Sigmoid colon (tissue), 6 donors: ENCODE measurements at regions not wholly inside any gene's neighbourhood (a gene's known extent, or its start where the extent isn't known, plus 50 kb on each side); places are given as distances from the start of the nearest gene placed in this dataset.
A peak's percentile ranks its signal among the peaks of the same experiment; 100 is the strongest.

Experiments
- DNase-seq: peaks from one replicate; pipeline ENCODE4 v3.0.0-alpha.2; 2019
- H3K27ac ChIP-seq, 4 donors: fragments of 200-600 bp; sonication (generic); one replicate each; pipeline ENCODE4 v1.5.1; 2016 to 2019; ENCODE audit warnings: mild to moderate bottlenecking in 1 of 4
- H3K27me3 ChIP-seq, 3 donors: fragments of 200-600 bp; sonication (generic); one replicate each; pipeline ENCODE4 v1.5.1; 2019; ENCODE audit warnings: mild to moderate bottlenecking in 1 of 3
- H3K36me3 ChIP-seq, 4 donors: fragments of 200-600 bp; sonication (generic); one replicate each; pipeline ENCODE4 v1.5.1; 2016 to 2019
- H3K4me1 ChIP-seq, 4 donors: fragments of 200-600 bp; sonication (generic); one replicate each; pipeline ENCODE4 v1.5.1; 2017 to 2019
- H3K4me3 ChIP-seq, 4 donors: fragments of 200-600 bp; sonication (generic); one replicate each; pipeline ENCODE4 v1.5.1; 2017 to 2019; ENCODE audit warnings: mild to moderate bottlenecking in 2 of 4, moderate library complexity in 1 of 4
- H3K9me3 ChIP-seq, 4 donors: fragments of 200-600 bp in 3 of 4; sonication (generic) in 3 of 4; one replicate each; pipeline versions ENCODE4 v1.5.1 to v1.6.1; 2013 to 2019
- CTCF ChIP-seq, 4 experiments: fragments of 450-650 bp in 3 of 4; fragments of 200-600 bp in 1 of 4; IDR thresholded peaks; one replicate each; pipeline ENCODE4 v1.5.1; 2016 to 2019; ENCODE audit warnings: antibody characterized with exemption in 4 of 4, mild to moderate bottlenecking in 3 of 4, moderate library complexity in 2 of 4
- EP300 ChIP-seq, 4 donors: sonication (generic); formaldehyde crosslinking; IDR thresholded peaks; one replicate each; pipeline ENCODE4 v1.6.1; 2017; ENCODE audit warnings: antibody characterized with exemption in 4 of 4
- POLR2A ChIP-seq, 2 donors: fragments of 450-650 bp; IDR thresholded peaks; one replicate each; pipeline ENCODE4 v1.6.1; 2016; ENCODE audit warnings: antibody characterized with exemption in 2 of 2, mild to moderate bottlenecking in 2 of 2, moderate library complexity in 2 of 2
- POLR2AphosphoS5 ChIP-seq, 4 donors: sonication (generic); formaldehyde crosslinking; IDR thresholded peaks; one replicate each; pipeline ENCODE4 v1.6.1; 2017; ENCODE audit warnings: antibody characterized with exemption in 4 of 4
- WGBS, 2 donors: extraction: QIAGEN DNeasy Blood & Tissue Kit; methylation state at CpG; one replicate each; pipeline ENCODE4 v1.1.7; 2013; 5-methylcytosine and 5-hydroxymethylcytosine counted together
- intact Hi-C: fragments of 100-400 bp; cut with DNase I; formaldehyde crosslinking; loops from one replicate; pipeline ENCODE4 v1.15.1; 2023
- donor health status: healthy with polysubstance abuse.
- donor health status: healthy.

- no peak for DNase-seq
- no peak for TF ChIP-seq POLR2A (IDR thresholded peaks at IDR 0.05)
- no peak for TF ChIP-seq CTCF (IDR thresholded peaks at IDR 0.05)
- TF ChIP-seq EP300 (IDR thresholded peaks at IDR 0.05): no peak
- no peak for TF ChIP-seq POLR2AphosphoS5 (IDR thresholded peaks at IDR 0.05)
- Histone ChIP-seq H3K36me3 (no peaks in the 10 kb centered on the region), H3K27me3 (no peaks in the 10 kb centered on the region), H3K4me3 (no peak overlapping the region), H3K4me1 (peaks cover 0 to 24% (median 16%) of the 10 kb centered on the region in 4 donors), H3K9me3 (no peaks in the 10 kb centered on the region), H3K27ac (peak overlapping the region in 1 of 4 donors; percentile 23)
- intact Hi-C loops: loop anchor here (5.0 kb wide), 1 partner anchor 153 kb away; no protein-coding TSS in a partner anchor
- 80 to 85% methylated on average over 7 of the region's 7 CpGs for WGBS, 2 donors
These were observed 156.1 kb upstream of the CITED2 start for GRCh38 chr6:139530561-139530960.

GRCh38 chr6:139529420-139529819 is 155.0 kb upstream of the CITED2 start:
- H3K36me3 ChIP-seq: no peaks in the 10 kb centered on the region
- intact Hi-C loops: no loop called here
- TF ChIP-seq POLR2A (IDR thresholded peaks at IDR 0.05) (no peak), POLR2AphosphoS5 (IDR thresholded peaks at IDR 0.05) (no peak), CTCF (IDR thresholded peaks at IDR 0.05) (no peak), EP300 (IDR thresholded peaks at IDR 0.05) (no peak)

GRCh38 chr6:139528471-139528870 is 154.0 kb upstream of the CITED2 start:
- DNase-seq: no peak
- TF ChIP-seq POLR2AphosphoS5 (IDR thresholded peaks at IDR 0.05) (no peak), EP300 (IDR thresholded peaks at IDR 0.05) (no peak), CTCF (IDR thresholded peaks at IDR 0.05) (no peak), POLR2A (IDR thresholded peaks at IDR 0.05) (no peak)
- 86 to 90% methylated on average over 2 of the region's 2 CpGs for WGBS, 2 donors

More at GRCh38 chr6:139529420-139529819, 155.0 kb upstream of the CITED2 start:
- no peak for DNase-seq
- H3K27ac ChIP-seq: no peak overlapping the region
- H3K9me3 ChIP-seq: no peaks in the 10 kb centered on the region
- no peaks in the 10 kb centered on the region for H3K27me3 ChIP-seq
- 84% methylated on average over 1 of the region's 1 CpG for WGBS, 2 donors
- H3K4me1 ChIP-seq: peaks cover 0 to 21% (median 14%) of the 10 kb centered on the region in 4 donors
- H3K4me3 ChIP-seq: no peak overlapping the region

GRCh38 chr6:139525415-139525814 is 151.0 kb upstream of the CITED2 start:
- WGBS, 2 donors: 90 to 93% methylated on average over 2 of the region's 2 CpGs
- Histone ChIP-seq H3K36me3 (no peaks in the 10 kb centered on the region), H3K27me3 (no peaks in the 10 kb centered on the region), H3K9me3 (no peaks in the 10 kb centered on the region), H3K4me1 (peaks cover 0 to 8% (median under 1%) of the 10 kb centered on the region in 4 donors), H3K27ac (no peak overlapping the region), H3K4me3 (no peak overlapping the region)
- DNase-seq: no peak
- intact Hi-C loops: no loop called here
- TF ChIP-seq POLR2A (IDR thresholded peaks at IDR 0.05) (no peak), EP300 (IDR thresholded peaks at IDR 0.05) (peak in 1 of 4 donors; percentile 26), POLR2AphosphoS5 (IDR thresholded peaks at IDR 0.05) (peak in 1 of 4 donors; percentile 65)

More at GRCh38 chr6:139528471-139528870, 154.0 kb upstream of the CITED2 start:
- H3K4me3 ChIP-seq: no peak overlapping the region
- intact Hi-C loops: no loop called here
- no peaks in the 10 kb centered on the region for H3K27me3 ChIP-seq
- H3K9me3 ChIP-seq: no peaks in the 10 kb centered on the region
- H3K27ac ChIP-seq: no peak overlapping the region
- H3K4me1 ChIP-seq: peaks cover 0 to 11% (median 5%) of the 10 kb centered on the region in 4 donors
- H3K36me3 ChIP-seq: no peaks in the 10 kb centered on the region

GRCh38 chr6:139523986-139524385 is 149.5 kb upstream of the CITED2 start:
- intact Hi-C loops: no loop called here
- no peak overlapping the region for H3K4me3 ChIP-seq
- H3K27me3 ChIP-seq: no peaks in the 10 kb centered on the region
- no peak for DNase-seq
- 94 to 97% methylated on average over 2 of the region's 2 CpGs for WGBS, 2 donors
- peaks cover 0 to 8% (median 0%) of the 10 kb centered on the region in 4 donors for H3K4me1 ChIP-seq
- TF ChIP-seq CTCF (IDR thresholded peaks at IDR 0.05) (no peak), POLR2A (IDR thresholded peaks at IDR 0.05) (no peak)
- H3K9me3 ChIP-seq: no peaks in the 10 kb centered on the region
- H3K36me3 ChIP-seq: no peaks in the 10 kb centered on the region
- H3K27ac ChIP-seq: no peak overlapping the region
